Activated T-helper 1 cell treated with Interleukin-2 at 50 U/mL for 16 hours (primary cell): ENCODE measurements at regions not wholly inside any gene's neighbourhood (a gene's known extent, or its start where the extent isn't known, plus 50 kb on each side); places are given as distances from the start of the nearest gene placed in this dataset.

Experiments used
- DNase-seq: peaks from one replicate; pipeline ENCODE4 v3.0.0-alpha.2; 2020; ENCODE audit warnings: low read depth

GRCh38 chr10:129278686-129279085 lies 188.4 kb upstream of the MGMT start:
- DNase-seq = no peak

- DNase-seq = no peak
Observed at GRCh38 chr10:129279446-129280154, 187.4 kb upstream of the MGMT start.

DNA sequence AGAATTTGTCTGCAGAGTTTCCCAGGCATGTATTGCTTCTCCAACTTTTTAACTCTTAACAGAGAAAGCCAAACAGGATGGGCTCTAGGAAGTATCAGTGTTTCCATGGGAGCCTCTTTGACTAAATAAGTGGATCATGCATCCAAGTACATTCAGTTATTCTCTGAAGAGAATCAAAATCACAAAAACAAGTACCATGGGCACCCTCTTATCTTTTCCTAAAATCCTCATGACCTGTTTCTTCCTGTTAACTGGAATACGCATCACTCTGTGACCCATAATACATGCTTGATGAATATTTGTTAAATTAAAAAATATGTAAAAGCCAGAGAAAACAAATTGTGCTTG lies 186.9 kb upstream of the MGMT start:
- no peak for DNase-seq

GRCh38 chr10:129280908-129281586 lies 186.0 kb upstream of the MGMT start:
- no peak for DNase-seq

GRCh38 chr10:129285459-129285858 lies 181.6 kb upstream of the MGMT start:
- DNase-seq = no peak

GRCh38 chr10:129288999-129289584 lies 177.9 kb upstream of the MGMT start:
- no peak for DNase-seq

DNA sequence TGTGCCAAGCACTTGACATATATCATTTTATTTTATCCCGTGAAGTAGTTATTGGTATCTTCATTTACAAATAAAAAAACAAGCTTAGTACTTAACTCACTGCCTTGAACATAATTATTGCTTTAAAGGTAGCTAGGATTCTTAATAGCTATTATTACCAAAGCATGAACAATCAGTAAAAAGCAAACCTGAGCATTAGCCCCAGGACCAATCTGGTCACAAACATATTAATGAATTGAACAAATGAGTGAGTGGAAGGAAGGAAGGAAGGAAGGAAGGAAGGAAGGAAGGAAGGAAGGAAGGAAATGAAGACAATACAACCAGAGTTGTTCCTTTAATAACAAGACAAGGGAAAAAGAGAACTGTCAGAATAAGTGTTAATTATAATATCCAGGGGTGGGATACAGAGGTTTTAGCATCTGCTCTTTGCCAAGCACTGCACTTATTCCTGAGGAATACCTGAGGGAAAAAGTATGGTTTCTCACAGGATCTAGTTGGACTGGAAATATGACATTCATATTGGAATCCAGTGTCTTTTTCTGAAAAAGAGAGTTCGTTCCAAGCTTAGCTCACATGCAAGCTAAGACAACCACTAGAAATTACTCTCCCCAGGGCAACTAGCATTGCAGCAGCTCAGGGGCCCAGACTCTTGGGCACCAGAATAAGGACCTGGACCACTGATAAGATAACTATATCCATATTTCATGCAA lies 172.9 kb upstream of the MGMT start:
- no peak for DNase-seq

DNA sequence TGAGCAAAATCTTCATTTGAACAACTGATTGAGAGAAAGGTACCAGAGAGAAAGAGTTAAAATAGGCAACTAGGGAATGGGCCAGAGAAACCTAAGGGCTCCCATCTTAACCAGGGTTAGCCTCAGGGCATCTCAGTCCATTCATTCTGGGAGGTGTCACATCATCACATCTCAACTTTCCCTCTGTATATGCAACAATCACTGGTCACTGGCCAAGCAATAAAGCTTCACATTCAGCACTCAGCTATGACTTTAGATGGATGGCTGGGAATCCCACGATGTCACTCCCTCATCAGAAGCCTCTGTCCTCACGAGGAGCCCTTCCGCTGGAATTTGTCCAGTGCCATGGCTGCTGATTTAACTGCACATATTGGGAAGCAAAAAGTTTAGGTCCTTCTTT lies 172.1 kb upstream of the MGMT start:
- no peak for DNase-seq

DNA sequence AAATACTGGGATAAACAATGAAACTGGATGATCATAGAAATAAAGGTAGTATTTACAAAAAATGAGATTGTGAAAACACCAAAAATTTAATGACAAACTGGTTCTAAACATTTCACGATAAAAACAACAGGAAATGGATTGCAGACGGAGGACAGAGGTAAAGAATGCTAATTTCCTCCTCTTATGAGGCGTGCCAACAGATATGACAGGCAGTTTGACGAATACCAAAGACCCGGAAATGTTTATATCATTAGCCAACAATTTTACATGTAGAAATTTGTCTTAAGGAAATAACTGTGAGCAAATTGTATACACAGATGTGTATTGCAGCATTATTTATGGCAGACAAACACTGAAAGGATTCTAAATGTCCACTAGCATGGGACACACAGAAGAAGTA lies 162.0 kb upstream of the MGMT start:
- DNase-seq = no peak

GRCh38 chr10:129307141-129307540 lies 159.9 kb upstream of the MGMT start:
- no peak for DNase-seq

DNA sequence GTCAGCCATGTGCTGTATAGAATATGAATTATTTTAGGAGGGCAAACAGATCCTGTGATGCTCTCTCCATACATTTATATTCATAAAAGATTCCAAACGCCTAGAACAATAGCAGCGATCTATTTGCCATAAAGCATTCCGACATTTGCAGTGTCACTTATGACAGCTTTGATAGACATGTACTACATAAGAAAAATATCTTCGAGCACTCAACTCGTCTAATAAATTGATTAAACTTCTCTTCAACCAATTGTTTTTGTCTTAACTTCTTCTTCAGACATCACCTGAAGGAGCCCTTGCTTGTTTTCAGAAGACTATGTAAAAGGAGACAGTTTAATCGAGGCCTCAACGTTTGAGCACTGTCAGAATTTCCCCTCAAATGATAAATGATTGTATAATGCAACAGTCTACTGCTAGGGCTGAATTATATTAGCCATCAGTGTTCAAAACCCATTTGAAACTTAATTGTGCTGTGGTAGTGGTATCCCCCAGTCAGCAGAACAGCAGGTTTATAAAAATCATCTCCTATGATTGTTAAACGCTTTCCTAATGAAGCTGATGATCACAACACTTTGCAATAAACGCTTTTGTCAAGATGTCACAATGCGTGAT lies 158.0 kb upstream of the MGMT start:
- no peak for DNase-seq

- no peak for DNase-seq
Observed at GRCh38 chr10:129309565-129309964, 157.5 kb upstream of the MGMT start.

DNA sequence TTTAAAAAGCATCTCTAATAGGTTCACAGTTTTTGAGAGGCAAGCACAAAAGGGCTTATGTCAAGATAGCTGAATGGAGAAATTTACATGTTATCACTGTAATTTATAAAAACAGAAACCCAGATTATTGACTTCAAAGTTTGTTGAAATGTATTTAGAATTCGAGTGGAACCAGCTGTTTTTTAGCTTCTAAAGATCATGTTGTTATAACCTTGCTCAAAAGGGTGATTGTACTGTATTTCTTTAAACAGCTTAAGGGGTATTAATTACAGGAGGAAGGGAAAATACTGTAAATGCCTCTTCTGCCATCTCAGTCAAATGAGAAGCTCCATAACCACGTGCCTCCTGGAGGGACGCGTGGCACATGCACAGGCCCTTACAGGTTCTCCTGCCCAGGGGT lies 156.2 kb upstream of the MGMT start:
- DNase-seq = no peak

- DNase-seq = no peak
Observed at GRCh38 chr10:129319934-129320333, 147.1 kb upstream of the MGMT start.

DNA sequence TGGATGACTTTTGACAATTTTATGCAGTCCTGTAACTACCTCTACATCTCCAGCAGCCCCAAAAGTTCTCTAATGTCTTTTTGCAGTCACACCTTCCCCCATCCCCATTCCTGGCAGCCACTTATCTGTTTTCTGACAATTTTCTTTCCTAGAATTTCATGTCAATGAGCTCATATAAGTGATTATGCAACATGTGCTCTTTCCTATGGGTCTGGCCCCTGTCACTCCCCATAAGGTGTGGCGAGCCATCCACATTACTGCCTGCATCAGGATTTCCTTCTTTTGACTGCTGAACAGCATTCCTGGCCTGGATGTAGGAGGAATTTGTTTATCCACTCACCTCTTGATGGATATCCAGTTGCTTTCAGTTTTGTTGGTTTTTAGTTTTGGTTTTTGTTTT lies 146.7 kb upstream of the MGMT start:
- DNase-seq = no peak

GRCh38 chr10:129321727-129322126 lies 145.3 kb upstream of the MGMT start:
- DNase-seq = no peak

DNA sequence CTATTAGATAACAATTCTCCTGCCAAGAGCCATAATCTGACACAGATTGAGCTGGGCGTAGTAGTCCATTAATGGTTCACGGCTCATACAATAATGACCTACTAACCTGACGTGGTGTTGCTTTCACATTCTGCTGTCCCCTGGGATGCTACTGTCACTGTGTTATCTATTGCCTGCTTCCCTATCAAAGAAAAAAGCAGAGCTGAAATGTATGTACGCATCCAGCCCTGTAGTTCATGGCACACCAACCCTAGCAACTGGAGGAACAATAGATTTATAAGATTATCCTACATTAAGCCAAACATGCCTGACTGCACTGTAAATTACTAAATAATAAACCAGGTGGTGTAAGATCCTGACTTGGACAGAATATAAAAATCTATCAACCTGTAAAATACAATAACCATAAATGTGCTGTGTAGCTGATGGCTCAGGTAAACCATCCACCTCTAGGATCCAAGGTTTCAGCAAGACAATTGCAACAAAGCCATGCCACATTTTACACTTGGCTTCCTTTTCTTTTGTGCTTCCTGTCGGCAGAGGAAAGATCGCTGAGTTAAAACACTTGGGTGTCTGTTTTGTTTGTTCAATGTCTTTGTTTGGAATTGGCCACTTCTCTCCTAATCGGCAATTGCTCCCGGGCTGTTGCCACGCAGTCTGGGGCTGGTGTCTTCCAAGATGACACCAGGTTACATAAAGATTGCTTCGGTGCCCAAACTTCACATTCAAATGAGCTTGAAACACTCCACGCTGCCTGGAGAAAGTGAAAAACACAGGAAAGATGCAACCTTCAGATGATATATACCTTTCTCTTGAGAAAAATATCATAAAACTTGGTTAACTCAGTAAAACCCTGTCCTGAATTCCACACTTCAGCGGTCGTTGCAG lies 143.9 kb upstream of the MGMT start:
- no peak for DNase-seq

- DNase-seq = no peak
Observed at GRCh38 chr10:129323879-129324278, 143.2 kb upstream of the MGMT start.

- no peak for DNase-seq
Observed at GRCh38 chr10:129325893-129326292, 141.1 kb upstream of the MGMT start.

GRCh38 chr10:129328546-129328945 lies 138.5 kb upstream of the MGMT start:
- no peak for DNase-seq

DNA sequence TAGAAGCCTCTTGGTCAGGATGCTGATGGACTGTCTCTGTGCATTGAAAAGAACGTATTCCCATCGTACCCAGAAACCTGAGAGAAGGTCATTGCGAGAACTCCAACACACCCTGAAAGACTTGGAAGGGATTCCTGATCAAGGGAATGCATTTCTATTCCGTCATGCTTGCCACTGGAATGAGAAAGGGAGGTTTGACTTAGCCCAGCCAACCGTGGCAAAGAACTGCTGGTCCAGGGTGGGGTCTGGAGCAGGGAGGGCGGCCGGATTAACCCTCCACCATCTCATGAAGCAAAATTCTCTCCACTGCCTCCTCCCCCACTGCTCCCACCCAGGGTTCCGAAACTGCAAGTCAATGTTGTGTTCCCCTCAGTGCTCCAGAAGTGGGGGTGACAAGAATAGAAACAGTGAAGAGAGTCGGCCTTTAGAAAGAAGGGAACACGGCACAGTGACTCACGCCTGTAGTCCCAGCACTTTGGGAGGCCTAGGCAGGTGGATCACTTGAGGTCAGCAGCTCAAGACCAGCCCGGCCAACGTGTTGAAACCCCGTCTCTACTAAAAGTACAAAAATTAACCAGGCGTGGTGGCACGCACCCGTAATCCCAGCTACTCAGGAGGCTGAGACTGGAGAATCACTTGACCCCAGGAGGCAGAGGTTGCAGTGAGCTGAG lies 137.5 kb upstream of the MGMT start:
- no peak for DNase-seq
